Astrocyte (in vitro differentiated cells and primary cell): ENCODE measurements at regions not wholly inside any gene's neighbourhood (a gene's known extent, or its start where the extent isn't known, plus 50 kb on each side); places are given as distances from the start of the nearest gene placed in this dataset.

Experiments
- CTCF ChIP-seq: IDR thresholded peaks from 2 replicates; pipeline ENCODE4 v1.5.1; 2011; ENCODE audit warnings: low read depth, mild to moderate bottlenecking, inconsistent platforms, low read length, moderate library complexity; ENCODE audit not compliant: insufficient read depth
- EZH2 ChIP-seq: IDR thresholded peaks from 2 replicates; pipeline ENCODE4 v1.6.1; 2012; ENCODE audit warnings: mild to moderate bottlenecking, low read length, inconsistent platforms; ENCODE audit not compliant: insufficient read depth

- TF ChIP-seq CTCF, result no peak
- no peak for TF ChIP-seq EZH2
Observed at GRCh38 chr15:22265970-22266369, 185.6 kb downstream of the OR4M2 start.
